HCT116 (cell line): ENCODE measurements at regions not wholly inside any gene's neighbourhood (a gene's known extent, or its start where the extent isn't known, plus 50 kb on each side); places are given as distances from the start of the nearest gene placed in this dataset.

ENCODE experiments used
- ATAC-seq: fragments of 200-7000 bp; cut with Tn5 transposase; 2 replicates; pipeline ENCODE4 v1.9.1; 2020; ENCODE audit warnings: mild to moderate bottlenecking, moderate library complexity
- BruUV-seq: library from RNA; stranded (reverse); fragments of 400-500 nt; replicated peaks from 2 replicates; lab custom pipeline; 2021; lab: Mats Ljungman, UMichigan
- CTCF ChIA-PET: fragments of 300-600 bp; sonication (Branson Sonifier 250); formaldehyde crosslinking; loops from one replicate; lab custom pipeline; 2021; ENCODE audit warnings: antibody characterized with exemption; lab: Charles Lee
- POLR2A ChIA-PET: fragments of 300-600, 350-600 bp; sonication (Branson Sonifier 250); formaldehyde crosslinking; loops from one replicate; lab custom pipeline; 2021; ENCODE audit warnings: antibody characterized with exemption; lab: Charles Lee
- RAD21 ChIA-PET, 2 experiments: fragments of 300-600 bp; sonication (Branson Sonifier 250); formaldehyde crosslinking; loops; one replicate each; lab custom pipeline; 2023; ENCODE audit warnings: low total read pairs in 2 of 2; ENCODE audit not compliant: uncharacterized antibody in 2 of 2, unreplicated experiment in 2 of 2, low non-redundant PET in 1 of 2; lab: Charles Lee
- DNase-seq: peaks from one replicate; pipeline ENCODE4 v3.0.0-alpha.2; 2010; ENCODE audit warnings: low read depth, low spot score
- H2AFZ ChIP-seq: fragments of 200-600 bp; shearing (Covaris generic), sonication (generic); 2 replicates; pipeline ENCODE4 v1.6.1; 2017; ENCODE audit warnings: low read depth, mixed run types, mixed read lengths, antibody characterized with exemption, low read length; ENCODE audit not compliant: poor library complexity, severe bottlenecking
- H3K27ac ChIP-seq: 2 replicates; pipeline ENCODE4 v1.5.1; 2012; ENCODE audit warnings: low read depth, low read length
- H3K27me3 ChIP-seq: fragments of 200-600 bp; sonication (generic); 2 replicates; pipeline ENCODE4 v1.6.1; 2016; ENCODE audit warnings: mixed run types, low read length, mixed read lengths; ENCODE audit not compliant: insufficient read depth
- H3K36me3 ChIP-seq, 2 experiments: fragments of 200-500 bp in 1 of 2; fragments of 200-600 bp in 1 of 2; sonication (Bioruptor generic) in 1 of 2; sonication (generic) in 1 of 2; 2 replicates each; pipeline versions ENCODE4 v1.5.1 to v1.6.1; 2014 to 2016; ENCODE audit warnings: low read length in 2 of 2, inconsistent platforms in 1 of 2, mixed read lengths in 1 of 2, mixed run types in 1 of 2; ENCODE audit not compliant: insufficient read depth in 2 of 2, control insufficient read depth in 1 of 2
- H3K4me1 ChIP-seq, 2 experiments: fragments of 200-600 bp in 1 of 2; sonication (generic) in 1 of 2; 2 replicates each; pipeline versions ENCODE4 v1.5.1 to v1.6.1; 2012 to 2017; ENCODE audit warnings: low read length in 2 of 2, inconsistent platforms in 1 of 2, mild to moderate bottlenecking in 1 of 2, mixed read lengths in 1 of 2, mixed run types in 1 of 2, moderate library complexity in 1 of 2; ENCODE audit not compliant: insufficient read depth in 2 of 2, control insufficient read depth in 1 of 2
- H3K4me2 ChIP-seq: fragments of 200-600 bp; sonication (generic); 2 replicates; pipeline ENCODE4 v1.6.1; 2017; ENCODE audit warnings: mixed run types, low read length, mixed read lengths
- H3K4me3 ChIP-seq, 2 experiments: fragments of 200-600 bp in 1 of 2; sonication (generic) in 1 of 2; replicated peaks in 1 of 2; 2 replicates each; pipeline ENCODE4 v1.5.1; 2011 to 2016; ENCODE audit warnings: low read length in 2 of 2, control low read depth in 1 of 2, low read depth in 1 of 2, mild to moderate bottlenecking in 1 of 2, mixed read lengths in 1 of 2, mixed run types in 1 of 2
- H3K79me2 ChIP-seq: fragments of 200-600 bp; sonication (generic); 2 replicates; pipeline ENCODE4 v1.6.1; 2017; ENCODE audit warnings: mild to moderate bottlenecking, mixed run types, low read length, moderate library complexity, mixed read lengths; ENCODE audit not compliant: insufficient read depth
- H3K9ac ChIP-seq: fragments of 200-600 bp; sonication (generic); 2 replicates; pipeline ENCODE4 v1.6.1; 2016; ENCODE audit warnings: low read length, mixed read lengths
- H3K9me2 ChIP-seq: fragments of 200-600 bp; sonication (generic), shearing (Covaris generic); 2 replicates; pipeline ENCODE4 v1.6.1; 2017; ENCODE audit warnings: mixed run types, mild to moderate bottlenecking, moderate library complexity; ENCODE audit not compliant: insufficient read depth
- H3K9me3 ChIP-seq, 2 experiments: fragments of 200-500 bp in 1 of 2; fragments of 200-600 bp in 1 of 2; sonication (Bioruptor generic) in 1 of 2; sonication (generic) in 1 of 2; 2 replicates each; pipeline ENCODE4 v1.6.1; 2014 to 2017; ENCODE audit warnings: low read length in 2 of 2, mixed read lengths in 2 of 2, inconsistent platforms in 1 of 2, low read depth in 1 of 2, mild to moderate bottlenecking in 1 of 2, mixed run types in 1 of 2, moderate library complexity in 1 of 2; ENCODE audit not compliant: control insufficient read depth in 1 of 2, insufficient read depth in 1 of 2
- H4K20me1 ChIP-seq: fragments of 200-600 bp; sonication (generic), shearing (Covaris generic); 2 replicates; pipeline ENCODE4 v1.6.1; 2017; ENCODE audit warnings: mixed run types, mild to moderate bottlenecking, moderate library complexity; ENCODE audit not compliant: insufficient read depth
- ATF3 ChIP-seq: IDR thresholded peaks from 2 replicates; pipeline ENCODE4 v1.6.1; 2012
- CBX3 ChIP-seq: IDR thresholded peaks from 2 replicates; pipeline ENCODE4 v1.6.1; 2012; ENCODE audit warnings: low read depth
- CEBPB ChIP-seq: IDR thresholded peaks from 2 replicates; pipeline ENCODE4 v1.6.1; 2012; ENCODE audit warnings: low read depth
- CTCF ChIP-seq, 3 experiments: fragments of 200-600 bp in 1 of 3; sonication (generic) in 1 of 3; IDR thresholded peaks in 2 of 3; conservative IDR thresholded peaks in 1 of 3; 2 replicates each; pipeline ENCODE4 v1.5.1; 2012 to 2017; ENCODE audit warnings: low read depth in 2 of 3, low read length in 2 of 3, antibody characterized with exemption in 1 of 3, borderline replicate concordance in 1 of 3, control low read depth in 1 of 3, mild to moderate bottlenecking in 1 of 3, mixed read lengths in 1 of 3, mixed run types in 1 of 3, moderate library complexity in 1 of 3; ENCODE audit not compliant: insufficient read depth in 1 of 3
- EGR1 ChIP-seq: IDR thresholded peaks from 2 replicates; pipeline ENCODE4 v1.6.1; 2012; ENCODE audit warnings: low read depth
- MAX ChIP-seq: IDR thresholded peaks from 2 replicates; pipeline ENCODE4 v1.6.1; 2012
- POLR2A ChIP-seq: IDR thresholded peaks from 2 replicates; pipeline ENCODE4 v1.7.0; 2011; ENCODE audit warnings: borderline replicate concordance; ENCODE audit not compliant: insufficient read depth, insufficient read length; ENCODE audit errors: extremely low read depth
- SIN3A ChIP-seq: IDR thresholded peaks from 2 replicates; pipeline ENCODE4 v1.6.1; 2012; ENCODE audit warnings: low read depth
- SP1 ChIP-seq: IDR thresholded peaks from 2 replicates; pipeline ENCODE4 v1.6.1; 2012; ENCODE audit warnings: low read depth
- SRF ChIP-seq: IDR thresholded peaks from 2 replicates; pipeline ENCODE4 v1.6.1; 2012; ENCODE audit warnings: low read depth
- TCF7L2 ChIP-seq: IDR thresholded peaks from 2 replicates; pipeline ENCODE4 v1.7.0; 2011; ENCODE audit warnings: borderline replicate concordance, inconsistent platforms; ENCODE audit not compliant: insufficient read depth, insufficient read length; ENCODE audit errors: extremely low read depth
- YY1 ChIP-seq: IDR thresholded peaks from 2 replicates; pipeline ENCODE4 v1.6.1; 2011; ENCODE audit warnings: low read length, low read depth, moderate library complexity, mild to moderate bottlenecking; ENCODE audit not compliant: insufficient replicate concordance; ENCODE audit errors: extremely low read depth
- ZNF274 ChIP-seq: fragments of 200-500 bp; sonication (Bioruptor generic); IDR thresholded peaks from 2 replicates; pipeline ENCODE4 v1.6.1; 2014; ENCODE audit warnings: mild to moderate bottlenecking, low read depth, low read length, inconsistent platforms
- intact Hi-C: fragments of 100-400 bp; cut with micrococcal nuclease; formaldehyde crosslinking; loops from 2 replicates; pipeline ENCODE4 v1.10.0; 2022

- peaks cover 15% of the 10 kb centered on the region for H3K27me3 ChIP-seq
- no peaks in the 10 kb centered on the region for H3K4me1 ChIP-seq
- DNase-seq = no peak
- TF ChIP-seq CTCF (IDR thresholded peaks at IDR 0.05 in 2 of 3, conservative IDR thresholded peaks at IDR 0.05 in 1 of 3; ENCODE audit: borderline replicate concordance in 1 of 3, insufficient read depth in 1 of 3, low read depth in 2 of 3, low read length in 2 of 3) (no peak), TCF7L2 (no peak), YY1 (no peak), SRF (no peak), ATF3 (no peak), SIN3A (no peak), CEBPB (no peak), EGR1 (no peak), MAX (no peak), SP1 (no peak), CBX3 (no peak), POLR2A (no peak), ZNF274 (no peak)
- no peaks in the 10 kb centered on the region for H3K36me3 ChIP-seq
- H4K20me1 ChIP-seq = no peaks in the 10 kb centered on the region
- no peaks in the 10 kb centered on the region for H3K9me2 ChIP-seq
- no peak overlapping the region for H3K9ac ChIP-seq
- H3K79me2 ChIP-seq = no peaks in the 10 kb centered on the region
- no peak for ATAC-seq
- POLR2A ChIA-PET = no interaction called here
- intact Hi-C loops = no loop called here
- no peak overlapping the region for H2AFZ ChIP-seq
- CTCF ChIA-PET = no interaction called here
- no peak overlapping the region for H3K4me3 ChIP-seq
- RAD21 ChIA-PET = no interaction called here
- H3K9me3 ChIP-seq = no peaks in the 10 kb centered on the region
- no peak overlapping the region for H3K4me2 ChIP-seq
- no TSS peak for BruUV-seq
- H3K27ac ChIP-seq = no peak overlapping the region
Observed at GRCh38 chr10:85421421-85421820, 945.2 kb downstream of the GRID1 start.
